ENCODE measurements at regions not wholly inside any gene's neighbourhood (a gene's known extent, or its start where the extent isn't known, plus 50 kb on each side); places are given as distances from the start of the nearest gene placed in this dataset.
A peak's percentile ranks its signal among the peaks of the same experiment; 100 is the strongest.

DNA sequence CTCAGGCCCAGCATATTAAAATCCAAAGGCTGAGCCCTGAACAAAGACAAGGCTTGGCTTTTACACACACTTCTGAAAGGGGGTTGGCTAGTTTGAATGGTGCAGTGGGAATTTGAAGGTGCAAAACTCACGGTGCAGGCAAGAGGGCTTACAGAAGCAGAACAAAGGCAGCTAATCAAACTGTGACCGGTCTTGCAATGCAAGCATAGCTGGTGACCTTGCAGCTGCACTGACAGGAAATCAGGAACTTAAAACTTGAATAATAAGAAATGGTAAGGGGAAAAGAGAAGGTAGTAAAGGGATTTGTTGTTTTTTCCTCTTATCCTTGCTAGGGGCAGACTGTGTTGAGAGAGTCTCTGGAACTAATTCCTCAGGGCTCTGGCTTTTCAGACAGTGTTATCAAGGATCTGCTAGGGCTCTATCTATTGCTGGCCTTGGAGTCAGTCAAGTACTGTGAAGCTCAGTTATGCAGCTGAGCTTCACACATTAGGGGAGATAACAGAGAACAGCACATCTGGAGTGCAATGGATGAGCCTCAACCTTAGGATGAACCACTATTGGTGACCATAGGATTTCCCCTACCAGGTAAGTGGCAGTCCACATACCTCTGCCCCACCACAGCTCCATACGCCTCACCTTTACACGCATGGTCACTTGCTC is 97.6 kb downstream of the PPIAL4G start (continued):
- TF ChIP-seq NONO (IDR thresholded peaks at IDR 0.05; ENCODE audit: low read depth in 2 of 2, low read length in 1 of 2) (no peak), RBM14 (IDR thresholded peaks at IDR 0.05; ENCODE audit: borderline replicate concordance, insufficient read depth, low read depth, low read length) (no peak), NFYB (IDR thresholded peaks at IDR 0.05; ENCODE audit: extremely low read depth, insufficient read length) (no peak), EHMT2 (IDR thresholded peaks at IDR 0.05) (no peak), ZBTB8A (IDR thresholded peaks at IDR 0.05; ENCODE audit: partially characterized antibody) (no peak), RCOR1 (IDR thresholded peaks at IDR 0.05; ENCODE audit: borderline replicate concordance in 1 of 2, low read depth in 2 of 2, low read length in 2 of 2) (0 out of 4 replicates have a peak, but pooled peaks of 1 of the 2 experiments have one; percentile 41), ZNF224 (CRISPR knock-in tag; IDR thresholded peaks at IDR 0.05) (no peak), ZNF76 (CRISPR knock-in tag; IDR thresholded peaks at IDR 0.05; ENCODE audit: borderline replicate concordance) (no peak), POLR3G (IDR thresholded peaks at IDR 0.05; ENCODE audit: extremely low read depth, insufficient read length, insufficient replicate concordance) (no peak), TCF3 (CRISPR knock-in tag; IDR thresholded peaks at IDR 0.05) (peak; percentile 54; the same call in 1 of the 2 replicates), PCBP2 (IDR thresholded peaks at IDR 0.05; ENCODE audit: low read depth, low read length, poor library complexity, severe bottlenecking) (no peak), TRIM24 (IDR thresholded peaks at IDR 0.05) (peak; percentile 41 to 54; a peak in 2 of 4 replicates), ZNF232 (CRISPR knock-in tag; IDR thresholded peaks at IDR 0.05) (no peak), ZNF282 (CRISPR knock-in tag; IDR thresholded peaks at IDR 0.05) (no peak), ZFX (CRISPR knock-in tag; IDR thresholded peaks at IDR 0.05) (no peak), BHLHE40 (IDR thresholded peaks at IDR 0.05; ENCODE audit: low read length) (no peak), NFIC (IDR thresholded peaks at IDR 0.05) (peak; percentile 33; the same call in 1 of the 2 replicates), HOXB6 (CRISPR knock-in tag; IDR thresholded peaks at IDR 0.05; ENCODE audit: borderline replicate concordance) (no peak), KLF16 (IDR thresholded peaks at IDR 0.05) (peak; percentile 62; the same call in 1 of the 2 replicates)
- TF ChIP-seq, protein P1, sequence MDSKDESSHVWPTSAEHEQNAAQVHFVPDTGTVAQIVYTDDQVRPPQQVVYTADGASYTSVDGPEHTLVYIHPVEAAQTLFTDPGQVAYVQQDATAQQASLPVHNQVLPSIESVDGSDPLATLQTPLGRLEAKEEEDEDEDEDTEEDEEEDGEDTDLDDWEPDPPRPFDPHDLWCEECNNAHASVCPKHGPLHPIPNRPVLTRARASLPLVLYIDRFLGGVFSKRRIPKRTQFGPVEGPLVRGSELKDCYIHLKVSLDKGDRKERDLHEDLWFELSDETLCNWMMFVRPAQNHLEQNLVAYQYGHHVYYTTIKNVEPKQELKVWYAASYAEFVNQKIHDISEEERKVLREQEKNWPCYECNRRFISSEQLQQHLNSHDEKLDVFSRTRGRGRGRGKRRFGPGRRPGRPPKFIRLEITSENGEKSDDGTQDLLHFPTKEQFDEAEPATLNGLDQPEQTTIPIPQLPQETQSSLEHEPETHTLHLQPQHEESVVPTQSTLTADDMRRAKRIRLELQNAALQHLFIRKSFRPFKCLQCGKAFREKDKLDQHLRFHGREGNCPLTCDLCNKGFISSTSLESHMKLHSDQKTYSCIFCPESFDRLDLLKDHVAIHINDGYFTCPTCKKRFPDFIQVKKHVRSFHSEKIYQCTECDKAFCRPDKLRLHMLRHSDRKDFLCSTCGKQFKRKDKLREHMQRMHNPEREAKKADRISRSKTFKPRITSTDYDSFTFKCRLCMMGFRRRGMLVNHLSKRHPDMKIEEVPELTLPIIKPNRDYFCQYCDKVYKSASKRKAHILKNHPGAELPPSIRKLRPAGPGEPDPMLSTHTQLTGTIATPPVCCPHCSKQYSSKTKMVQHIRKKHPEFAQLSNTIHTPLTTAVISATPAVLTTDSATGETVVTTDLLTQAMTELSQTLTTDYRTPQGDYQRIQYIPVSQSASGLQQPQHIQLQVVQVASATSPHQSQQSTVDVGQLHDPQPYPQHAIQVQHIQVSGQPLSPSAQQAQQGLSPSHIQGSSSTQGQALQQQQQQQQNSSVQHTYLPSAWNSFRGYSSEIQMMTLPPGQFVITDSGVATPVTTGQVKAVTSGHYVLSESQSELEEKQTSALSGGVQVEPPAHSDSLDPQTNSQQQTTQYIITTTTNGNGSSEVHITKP (IDR thresholded peaks at IDR 0.05; ENCODE audit: partially characterized antibody): no peak
- TF ChIP-seq, protein P2, sequence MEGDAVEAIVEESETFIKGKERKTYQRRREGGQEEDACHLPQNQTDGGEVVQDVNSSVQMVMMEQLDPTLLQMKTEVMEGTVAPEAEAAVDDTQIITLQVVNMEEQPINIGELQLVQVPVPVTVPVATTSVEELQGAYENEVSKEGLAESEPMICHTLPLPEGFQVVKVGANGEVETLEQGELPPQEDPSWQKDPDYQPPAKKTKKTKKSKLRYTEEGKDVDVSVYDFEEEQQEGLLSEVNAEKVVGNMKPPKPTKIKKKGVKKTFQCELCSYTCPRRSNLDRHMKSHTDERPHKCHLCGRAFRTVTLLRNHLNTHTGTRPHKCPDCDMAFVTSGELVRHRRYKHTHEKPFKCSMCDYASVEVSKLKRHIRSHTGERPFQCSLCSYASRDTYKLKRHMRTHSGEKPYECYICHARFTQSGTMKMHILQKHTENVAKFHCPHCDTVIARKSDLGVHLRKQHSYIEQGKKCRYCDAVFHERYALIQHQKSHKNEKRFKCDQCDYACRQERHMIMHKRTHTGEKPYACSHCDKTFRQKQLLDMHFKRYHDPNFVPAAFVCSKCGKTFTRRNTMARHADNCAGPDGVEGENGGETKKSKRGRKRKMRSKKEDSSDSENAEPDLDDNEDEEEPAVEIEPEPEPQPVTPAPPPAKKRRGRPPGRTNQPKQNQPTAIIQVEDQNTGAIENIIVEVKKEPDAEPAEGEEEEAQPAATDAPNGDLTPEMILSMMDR (IDR thresholded peaks at IDR 0.05 in 2 of 3, conservative IDR thresholded peaks at IDR 0.05 in 1 of 3; ENCODE audit: insufficient read depth in 2 of 3, low read depth in 1 of 3, low read length in 3 of 3): no peak
- TF ChIP-seq, protein P3, sequence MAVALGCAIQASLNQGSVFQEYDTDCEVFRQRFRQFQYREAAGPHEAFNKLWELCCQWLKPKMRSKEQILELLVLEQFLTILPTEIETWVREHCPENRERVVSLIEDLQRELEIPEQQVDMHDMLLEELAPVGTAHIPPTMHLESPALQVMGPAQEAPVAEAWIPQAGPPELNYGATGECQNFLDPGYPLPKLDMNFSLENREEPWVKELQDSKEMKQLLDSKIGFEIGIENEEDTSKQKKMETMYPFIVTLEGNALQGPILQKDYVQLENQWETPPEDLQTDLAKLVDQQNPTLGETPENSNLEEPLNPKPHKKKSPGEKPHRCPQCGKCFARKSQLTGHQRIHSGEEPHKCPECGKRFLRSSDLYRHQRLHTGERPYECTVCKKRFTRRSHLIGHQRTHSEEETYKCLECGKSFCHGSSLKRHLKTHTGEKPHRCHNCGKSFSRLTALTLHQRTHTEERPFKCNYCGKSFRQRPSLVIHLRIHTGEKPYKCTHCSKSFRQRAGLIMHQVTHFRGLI (CRISPR knock-in tag; IDR thresholded peaks at IDR 0.05): no peak

Data from K562 (cell line).